Bronchial epithelial cell (primary cell): ENCODE measurements at regions not wholly inside any gene's neighbourhood (a gene's known extent, or its start where the extent isn't known, plus 50 kb on each side); places are given as distances from the start of the nearest gene placed in this dataset.

Source experiments
- DNase-seq: peaks from one replicate; pipeline ENCODE4 v3.0.0-alpha.2; 2010; ENCODE audit warnings: low read depth
- FAIRE-seq: peaks from 2 replicates; lab custom pipeline; 2011; peaks lifted over from hg19 to GRCh38; lab: Jason Lieb, UNC
- H3K27me3 ChIP-seq: 2 replicates; pipeline ENCODE4 v1.5.1; 2011; ENCODE audit warnings: low read length; ENCODE audit not compliant: control insufficient read depth, insufficient read depth
- H3K36me3 ChIP-seq: 2 replicates; pipeline ENCODE4 v1.5.1; 2011; ENCODE audit warnings: low read length; ENCODE audit not compliant: control insufficient read depth, insufficient read depth
- H3K4me3 ChIP-seq: 2 replicates; pipeline ENCODE4 v1.5.1; 2011; ENCODE audit warnings: mild to moderate bottlenecking, low read depth, low read length, control low read depth
- CTCF ChIP-seq: IDR thresholded peaks from 2 replicates; pipeline ENCODE4 v1.5.1; 2011; ENCODE audit warnings: mild to moderate bottlenecking, moderate library complexity, low read length, control low read depth, inconsistent platforms; ENCODE audit not compliant: insufficient read depth, severe bottlenecking

GRCh38 chr12:76707772-76708171 lies 56.1 kb upstream of the ZDHHC17 start:
- Histone ChIP-seq H3K4me3 (no peak overlapping the region), H3K36me3 (no peaks in the 10 kb centered on the region), H3K27me3 (no peaks in the 10 kb centered on the region)
- FAIRE-seq, result no peak
- no peak for TF ChIP-seq CTCF
- DNase-seq, result no peak

- no peak for FAIRE-seq
- no peaks in the 10 kb centered on the region for H3K36me3 ChIP-seq
Measured at GRCh38 chr12:76708296-76708695, 55.6 kb upstream of the ZDHHC17 start.

GRCh38 chr12:76711241-76711640 lies 52.7 kb upstream of the ZDHHC17 start:
- no peak overlapping the region for H3K4me3 ChIP-seq
- FAIRE-seq (no peak), DNase-seq (no peak)
- no peaks in the 10 kb centered on the region for H3K36me3 ChIP-seq
- no peak for TF ChIP-seq CTCF
- H3K27me3 ChIP-seq, result no peaks in the 10 kb centered on the region

More at GRCh38 chr12:76708296-76708695, 55.6 kb upstream of the ZDHHC17 start:
- H3K27me3 ChIP-seq, result no peaks in the 10 kb centered on the region
- DNase-seq, result no peak
- TF ChIP-seq CTCF, result no peak
- H3K4me3 ChIP-seq, result no peak overlapping the region

- no peaks in the 10 kb centered on the region for H3K36me3 ChIP-seq
- H3K27me3 ChIP-seq, result no peaks in the 10 kb centered on the region
- no peak for DNase-seq
- FAIRE-seq, result no peak
- TF ChIP-seq CTCF, result no peak
- H3K4me3 ChIP-seq, result no peak overlapping the region
Measured at GRCh38 chr12:76713130-76713529, 50.8 kb upstream of the ZDHHC17 start.

- Histone ChIP-seq H3K4me3 (no peak overlapping the region), H3K36me3 (no peaks in the 10 kb centered on the region), H3K27me3 (no peaks in the 10 kb centered on the region)
- FAIRE-seq, result no peak
- no peak for DNase-seq
- TF ChIP-seq CTCF, result no peak
Measured at GRCh38 chr12:76713986-76714385, 49.9 kb upstream of the ZDHHC17 start.
